WTC11 (cell line): ENCODE measurements at regions not wholly inside any gene's neighbourhood (a gene's known extent, or its start where the extent isn't known, plus 50 kb on each side); places are given as distances from the start of the nearest gene placed in this dataset.

ENCODE experiments used
- ATF3 ChIP-seq: sonication (generic); formaldehyde crosslinking; conservative IDR thresholded peaks from 2 replicates; pipeline ENCODE4 v1.8.1; 2022; ENCODE audit warnings: mild to moderate bottlenecking, missing genetic modification reagents
- CREB1 ChIP-seq: sonication (generic); formaldehyde crosslinking; IDR thresholded peaks from 2 replicates; pipeline ENCODE4 v1.8.0; 2023; ENCODE audit warnings: mild to moderate bottlenecking, missing genetic modification reagents
- CREM ChIP-seq: sonication (generic); formaldehyde crosslinking; IDR thresholded peaks from 2 replicates; pipeline ENCODE4 v1.8.1; 2022; ENCODE audit warnings: mild to moderate bottlenecking, missing genetic modification reagents, moderate library complexity
- CTCF ChIP-seq: fragments of 200-600 bp; IDR thresholded peaks from 2 replicates; pipeline ENCODE4 v1.8.0; 2022; ENCODE audit warnings: antibody characterized with exemption
- EMX1 ChIP-seq: fragments of 250-450 bp; sonication (Bioruptor Pico); IDR thresholded peaks from 2 replicates; pipeline ENCODE4 v1.8.0; 2021; ENCODE audit warnings: mild to moderate bottlenecking
- ETV6 ChIP-seq: sonication (generic); formaldehyde crosslinking; IDR thresholded peaks from 2 replicates; pipeline ENCODE4 v1.8.1; 2022; ENCODE audit warnings: mild to moderate bottlenecking, missing genetic modification reagents
- FOXK1 ChIP-seq: sonication (generic); formaldehyde crosslinking; IDR thresholded peaks from 2 replicates; pipeline ENCODE4 v1.8.0; 2022; ENCODE audit warnings: mild to moderate bottlenecking, moderate library complexity, missing genetic modification reagents
- GABPB1 ChIP-seq: sonication (generic); formaldehyde crosslinking; IDR thresholded peaks from 2 replicates; pipeline ENCODE4 v1.8.1; 2023; ENCODE audit warnings: mild to moderate bottlenecking, missing genetic modification reagents
- HMGA2 ChIP-seq: fragments of 250-450 bp; sonication (Bioruptor Pico); IDR thresholded peaks from 2 replicates; pipeline ENCODE4 v1.4.0; 2021; ENCODE audit warnings: mild to moderate bottlenecking, moderate library complexity
- IRF1 ChIP-seq: sonication (generic); formaldehyde crosslinking; IDR thresholded peaks from 2 replicates; pipeline ENCODE4 v1.8.0; 2023; ENCODE audit warnings: missing genetic modification reagents
- MXD4 ChIP-seq: fragments of 250-450 bp; sonication (Bioruptor Pico); IDR thresholded peaks from 2 replicates; pipeline ENCODE4 v1.8.0; 2021; ENCODE audit warnings: mild to moderate bottlenecking, moderate library complexity, borderline replicate concordance
- NFATC4 ChIP-seq: fragments of 250-450 bp; sonication (Bioruptor Pico); IDR thresholded peaks from 2 replicates; pipeline ENCODE4 v1.9.0; 2021; ENCODE audit warnings: mild to moderate bottlenecking
- NFYB ChIP-seq: sonication (generic); formaldehyde crosslinking; conservative IDR thresholded peaks from 2 replicates; pipeline ENCODE4 v1.8.0; 2022; ENCODE audit warnings: low read depth, missing genetic modification reagents
- NR2C2 ChIP-seq: sonication (generic); formaldehyde crosslinking; IDR thresholded peaks from 2 replicates; pipeline ENCODE4 v1.8.0; 2022; ENCODE audit warnings: mild to moderate bottlenecking, missing genetic modification reagents
- NR3C1 ChIP-seq: sonication (generic); formaldehyde crosslinking; conservative IDR thresholded peaks from 2 replicates; pipeline ENCODE4 v1.8.1; 2023; ENCODE audit warnings: low read depth, mild to moderate bottlenecking, missing genetic modification reagents
- PRRX2 ChIP-seq: fragments of 250-450 bp; sonication (Bioruptor Pico); IDR thresholded peaks from 2 replicates; pipeline ENCODE4 v1.8.0; 2021; ENCODE audit warnings: mild to moderate bottlenecking
- SOX15 ChIP-seq: fragments of 250-450 bp; sonication (Bioruptor Pico); IDR thresholded peaks from 2 replicates; pipeline ENCODE4 v1.9.0; 2021; ENCODE audit warnings: mild to moderate bottlenecking
- SP1 ChIP-seq: sonication (generic); formaldehyde crosslinking; conservative IDR thresholded peaks from 2 replicates; pipeline ENCODE4 v1.8.1; 2022; ENCODE audit warnings: missing genetic modification reagents
- TEAD1 ChIP-seq: sonication (generic); formaldehyde crosslinking; IDR thresholded peaks from 2 replicates; pipeline ENCODE4 v1.8.0; 2022; ENCODE audit warnings: mild to moderate bottlenecking, missing genetic modification reagents
- USF1 ChIP-seq: sonication (generic); formaldehyde crosslinking; IDR thresholded peaks from 2 replicates; pipeline ENCODE4 v1.8.0; 2022; ENCODE audit warnings: mild to moderate bottlenecking, missing genetic modification reagents
- ZNF232 ChIP-seq: sonication (generic); formaldehyde crosslinking; IDR thresholded peaks from 2 replicates; pipeline ENCODE4 v1.8.0; 2022; ENCODE audit warnings: mild to moderate bottlenecking, missing genetic modification reagents
- ZNF317 ChIP-seq: sonication (generic); formaldehyde crosslinking; IDR thresholded peaks from 2 replicates; pipeline ENCODE4 v1.8.1; 2023; ENCODE audit warnings: low read depth, mild to moderate bottlenecking, moderate library complexity, missing genetic modification reagents, borderline replicate concordance
- ZNF416 ChIP-seq: fragments of 250-450 bp; sonication (Bioruptor Pico); IDR thresholded peaks from 2 replicates; pipeline ENCODE4 v1.9.0; 2021; ENCODE audit warnings: mild to moderate bottlenecking, inconsistent platforms
- TF ChIP-seq, protein P1 (sequence below): fragments of 250-450 bp; sonication (Bioruptor Pico); IDR thresholded peaks from 2 replicates; pipeline ENCODE4 v1.9.0; 2021; ENCODE audit warnings: moderate library complexity, mild to moderate bottlenecking, inconsistent platforms, borderline replicate concordance
- TF ChIP-seq, protein P2 (sequence below): sonication (generic); formaldehyde crosslinking; IDR thresholded peaks from 2 replicates; pipeline ENCODE4 v1.8.0; 2022; ENCODE audit warnings: mild to moderate bottlenecking, missing genetic modification reagents
- TF ChIP-seq, protein P3 (sequence below): sonication (generic); formaldehyde crosslinking; IDR thresholded peaks from 2 replicates; pipeline ENCODE4 v1.8.1; 2022; ENCODE audit warnings: missing genetic modification reagents, borderline replicate concordance
- TF ChIP-seq, protein P4 (sequence below): sonication (generic); formaldehyde crosslinking; IDR thresholded peaks from 2 replicates; pipeline ENCODE4 v1.8.0; 2023; ENCODE audit warnings: mild to moderate bottlenecking, missing genetic modification reagents
- TF ChIP-seq, protein P5 (sequence below): sonication (generic); formaldehyde crosslinking; IDR thresholded peaks from 2 replicates; pipeline ENCODE4 v1.8.1; 2023; ENCODE audit warnings: mild to moderate bottlenecking, missing genetic modification reagents

DNA sequence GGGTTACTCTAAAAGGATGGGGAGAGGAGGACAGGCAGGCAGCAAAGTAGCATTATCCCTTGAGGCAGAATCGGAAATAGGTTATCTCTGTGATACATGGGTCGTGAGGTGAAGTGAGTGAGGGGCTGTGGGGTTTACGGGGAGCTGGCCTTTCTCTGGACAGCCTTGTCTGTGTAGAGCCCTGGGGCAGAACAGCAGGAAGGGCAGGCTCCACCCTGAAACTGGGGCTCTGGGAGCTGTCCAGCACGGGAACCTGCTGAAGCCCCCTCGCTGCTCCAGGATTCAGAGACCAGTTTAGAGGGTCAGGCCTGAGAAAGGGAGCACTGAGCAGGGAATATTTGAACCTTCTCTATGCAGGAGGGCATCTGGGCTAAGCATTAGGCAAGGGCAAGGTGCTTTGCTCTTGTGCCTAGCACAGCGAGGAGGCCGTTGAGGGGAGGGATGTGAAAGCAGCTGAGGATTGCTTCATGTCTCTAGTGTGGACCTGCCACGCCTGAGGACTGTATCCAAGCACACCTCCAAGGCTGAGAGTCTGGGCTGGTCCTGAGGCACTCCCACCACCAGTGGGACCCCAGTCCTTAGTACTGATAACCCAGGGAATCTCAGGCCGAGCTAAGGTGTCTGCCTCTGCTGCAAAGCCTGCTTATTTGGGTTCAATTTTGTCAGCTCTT is 55.8 kb downstream of the NAV1 start (continued):
- TF ChIP-seq HMGA2 (CRISPR knock-in tag) = no peak
- TF ChIP-seq, protein P1, sequence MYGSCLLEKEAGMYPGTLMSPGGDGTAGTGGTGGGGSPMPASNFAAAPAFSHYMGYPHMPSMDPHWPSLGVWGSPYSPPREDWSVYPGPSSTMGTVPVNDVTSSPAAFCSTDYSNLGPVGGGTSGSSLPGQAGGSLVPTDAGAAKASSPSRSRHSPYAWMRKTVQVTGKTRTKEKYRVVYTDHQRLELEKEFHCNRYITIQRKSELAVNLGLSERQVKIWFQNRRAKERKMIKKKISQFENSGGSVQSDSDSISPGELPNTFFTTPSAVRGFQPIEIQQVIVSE (CRISPR knock-in tag) = no peak
- no peak for TF ChIP-seq PRRX2 (CRISPR knock-in tag)
- TF ChIP-seq NFATC4 = no peak
- TF ChIP-seq CREB1 = peak; percentile 85
- no peak for TF ChIP-seq EMX1 (CRISPR knock-in tag)
- TF ChIP-seq ZNF232 (CRISPR knock-in tag) = peak; percentile 82
- TF ChIP-seq IRF1 = peak; percentile 87
- peak; percentile 73; the same call in 1 of the 2 replicates for TF ChIP-seq CREM (CRISPR knock-in tag)
- peak; percentile 73 for TF ChIP-seq TEAD1 (CRISPR knock-in tag)
- no peak for TF ChIP-seq ZNF317 (CRISPR knock-in tag)
- no peak for TF ChIP-seq CTCF
- peak; percentile 42; the same call in 1 of the 2 replicates for TF ChIP-seq USF1 (CRISPR knock-in tag)
- TF ChIP-seq FOXK1 (CRISPR knock-in tag) = 0 out of 2 replicates have a peak, but pooled peaks have one; percentile 47
- TF ChIP-seq, protein P2, sequence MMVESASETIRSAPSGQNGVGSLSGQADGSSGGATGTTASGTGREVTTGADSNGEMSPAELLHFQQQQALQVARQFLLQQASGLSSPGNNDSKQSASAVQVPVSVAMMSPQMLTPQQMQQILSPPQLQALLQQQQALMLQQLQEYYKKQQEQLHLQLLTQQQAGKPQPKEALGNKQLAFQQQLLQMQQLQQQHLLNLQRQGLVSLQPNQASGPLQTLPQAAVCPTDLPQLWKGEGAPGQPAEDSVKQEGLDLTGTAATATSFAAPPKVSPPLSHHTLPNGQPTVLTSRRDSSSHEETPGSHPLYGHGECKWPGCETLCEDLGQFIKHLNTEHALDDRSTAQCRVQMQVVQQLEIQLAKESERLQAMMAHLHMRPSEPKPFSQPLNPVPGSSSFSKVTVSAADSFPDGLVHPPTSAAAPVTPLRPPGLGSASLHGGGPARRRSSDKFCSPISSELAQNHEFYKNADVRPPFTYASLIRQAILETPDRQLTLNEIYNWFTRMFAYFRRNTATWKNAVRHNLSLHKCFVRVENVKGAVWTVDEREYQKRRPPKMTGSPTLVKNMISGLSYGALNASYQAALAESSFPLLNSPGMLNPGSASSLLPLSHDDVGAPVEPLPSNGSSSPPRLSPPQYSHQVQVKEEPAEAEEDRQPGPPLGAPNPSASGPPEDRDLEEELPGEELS (CRISPR knock-in tag) = peak; percentile 89
- no peak for TF ChIP-seq SOX15 (CRISPR knock-in tag)
- TF ChIP-seq, protein P3, sequence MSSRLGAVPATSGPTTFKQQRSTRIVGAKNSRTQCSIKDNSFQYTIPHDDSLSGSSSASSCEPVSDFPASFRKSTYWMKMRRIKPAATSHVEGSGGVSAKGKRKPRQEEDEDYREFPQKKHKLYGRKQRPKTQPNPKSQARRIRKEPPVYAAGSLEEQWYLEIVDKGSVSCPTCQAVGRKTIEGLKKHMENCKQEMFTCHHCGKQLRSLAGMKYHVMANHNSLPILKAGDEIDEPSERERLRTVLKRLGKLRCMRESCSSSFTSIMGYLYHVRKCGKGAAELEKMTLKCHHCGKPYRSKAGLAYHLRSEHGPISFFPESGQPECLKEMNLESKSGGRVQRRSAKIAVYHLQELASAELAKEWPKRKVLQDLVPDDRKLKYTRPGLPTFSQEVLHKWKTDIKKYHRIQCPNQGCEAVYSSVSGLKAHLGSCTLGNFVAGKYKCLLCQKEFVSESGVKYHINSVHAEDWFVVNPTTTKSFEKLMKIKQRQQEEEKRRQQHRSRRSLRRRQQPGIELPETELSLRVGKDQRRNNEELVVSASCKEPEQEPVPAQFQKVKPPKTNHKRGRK = no peak
- TF ChIP-seq, protein P4, sequence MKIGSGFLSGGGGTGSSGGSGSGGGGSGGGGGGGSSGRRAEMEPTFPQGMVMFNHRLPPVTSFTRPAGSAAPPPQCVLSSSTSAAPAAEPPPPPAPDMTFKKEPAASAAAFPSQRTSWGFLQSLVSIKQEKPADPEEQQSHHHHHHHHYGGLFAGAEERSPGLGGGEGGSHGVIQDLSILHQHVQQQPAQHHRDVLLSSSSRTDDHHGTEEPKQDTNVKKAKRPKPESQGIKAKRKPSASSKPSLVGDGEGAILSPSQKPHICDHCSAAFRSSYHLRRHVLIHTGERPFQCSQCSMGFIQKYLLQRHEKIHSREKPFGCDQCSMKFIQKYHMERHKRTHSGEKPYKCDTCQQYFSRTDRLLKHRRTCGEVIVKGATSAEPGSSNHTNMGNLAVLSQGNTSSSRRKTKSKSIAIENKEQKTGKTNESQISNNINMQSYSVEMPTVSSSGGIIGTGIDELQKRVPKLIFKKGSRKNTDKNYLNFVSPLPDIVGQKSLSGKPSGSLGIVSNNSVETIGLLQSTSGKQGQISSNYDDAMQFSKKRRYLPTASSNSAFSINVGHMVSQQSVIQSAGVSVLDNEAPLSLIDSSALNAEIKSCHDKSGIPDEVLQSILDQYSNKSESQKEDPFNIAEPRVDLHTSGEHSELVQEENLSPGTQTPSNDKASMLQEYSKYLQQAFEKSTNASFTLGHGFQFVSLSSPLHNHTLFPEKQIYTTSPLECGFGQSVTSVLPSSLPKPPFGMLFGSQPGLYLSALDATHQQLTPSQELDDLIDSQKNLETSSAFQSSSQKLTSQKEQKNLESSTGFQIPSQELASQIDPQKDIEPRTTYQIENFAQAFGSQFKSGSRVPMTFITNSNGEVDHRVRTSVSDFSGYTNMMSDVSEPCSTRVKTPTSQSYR (CRISPR knock-in tag) = peak; percentile 84; the same call in 1 of the 2 replicates
- no peak for TF ChIP-seq GABPB1 (CRISPR knock-in tag)
- no peak; the same call in 1 of the 2 replicates for TF ChIP-seq SP1 (CRISPR knock-in tag)
- TF ChIP-seq MXD4 (CRISPR knock-in tag) = no peak
- 0 out of 2 replicates have a peak, but pooled peaks have one; percentile 17 for TF ChIP-seq NFYB
- no peak for TF ChIP-seq ATF3 (CRISPR knock-in tag)
- TF ChIP-seq NR3C1 (CRISPR knock-in tag) = no peak
- no peak for TF ChIP-seq NR2C2 (CRISPR knock-in tag)
- TF ChIP-seq, protein P5, sequence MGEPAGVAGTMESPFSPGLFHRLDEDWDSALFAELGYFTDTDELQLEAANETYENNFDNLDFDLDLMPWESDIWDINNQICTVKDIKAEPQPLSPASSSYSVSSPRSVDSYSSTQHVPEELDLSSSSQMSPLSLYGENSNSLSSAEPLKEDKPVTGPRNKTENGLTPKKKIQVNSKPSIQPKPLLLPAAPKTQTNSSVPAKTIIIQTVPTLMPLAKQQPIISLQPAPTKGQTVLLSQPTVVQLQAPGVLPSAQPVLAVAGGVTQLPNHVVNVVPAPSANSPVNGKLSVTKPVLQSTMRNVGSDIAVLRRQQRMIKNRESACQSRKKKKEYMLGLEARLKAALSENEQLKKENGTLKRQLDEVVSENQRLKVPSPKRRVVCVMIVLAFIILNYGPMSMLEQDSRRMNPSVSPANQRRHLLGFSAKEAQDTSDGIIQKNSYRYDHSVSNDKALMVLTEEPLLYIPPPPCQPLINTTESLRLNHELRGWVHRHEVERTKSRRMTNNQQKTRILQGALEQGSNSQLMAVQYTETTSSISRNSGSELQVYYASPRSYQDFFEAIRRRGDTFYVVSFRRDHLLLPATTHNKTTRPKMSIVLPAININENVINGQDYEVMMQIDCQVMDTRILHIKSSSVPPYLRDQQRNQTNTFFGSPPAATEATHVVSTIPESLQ = no peak
- TF ChIP-seq ETV6 = peak; percentile 87
- TF ChIP-seq ZNF416 (CRISPR knock-in tag) = no peak
